OCI-LY3 (cell line): ENCODE measurements at regions not wholly inside any gene's neighbourhood (a gene's known extent, or its start where the extent isn't known, plus 50 kb on each side); places are given as distances from the start of the nearest gene placed in this dataset.

ENCODE experiments used
- H2AFZ ChIP-seq: fragments of 200-600, 300-600 bp; shearing (Covaris generic); 2 replicates; pipeline ENCODE4 v1.6.0; 2014; ENCODE audit warnings: antibody characterized with exemption, low read depth, low read length
- H3K27ac ChIP-seq: fragments of 200-600, 300-600 bp; sonication (generic); 2 replicates; pipeline ENCODE4 v1.5.1; 2014; ENCODE audit warnings: mild to moderate bottlenecking, low read length, moderate library complexity, mixed read lengths
- H3K27me3 ChIP-seq: fragments of 200-600, 300-600 bp; sonication (generic); 2 replicates; pipeline ENCODE4 v1.6.1; 2014; ENCODE audit warnings: low read depth, low read length, mixed read lengths
- H3K36me3 ChIP-seq: fragments of 200-600, 300-600 bp; sonication (generic); replicated peaks from 2 replicates; pipeline ENCODE3; 2014; ENCODE audit warnings: low read depth, low read length, mixed read lengths
- H3K4me1 ChIP-seq: fragments of 300-600, 200-600 bp; sonication (generic); 2 replicates; pipeline ENCODE4 v1.6.1; 2014; ENCODE audit warnings: low read length, mixed read lengths
- H3K4me2 ChIP-seq: fragments of 200-600, 300-600 bp; sonication (generic); 2 replicates; pipeline ENCODE4 v1.6.1; 2014; ENCODE audit warnings: low read length, mixed read lengths
- H3K4me3 ChIP-seq: fragments of 300-600, 200-600 bp; sonication (generic); 2 replicates; pipeline ENCODE4 v1.5.1; 2014; ENCODE audit warnings: antibody characterized with exemption, mild to moderate bottlenecking, low read length, moderate library complexity
- H3K79me2 ChIP-seq: fragments of 300-600, 200-600 bp; shearing (Covaris generic); 2 replicates; pipeline ENCODE4 v1.6.1; 2014; ENCODE audit warnings: mild to moderate bottlenecking, low read length, mixed read lengths
- H3K9ac ChIP-seq: fragments of 300-600, 200-600 bp; shearing (Covaris generic); 2 replicates; pipeline ENCODE4 v1.6.0; 2014; ENCODE audit warnings: mild to moderate bottlenecking, low read length, moderate library complexity
- H3K9me3 ChIP-seq: fragments of 200-600, 300-600 bp; shearing (Covaris generic); 2 replicates; pipeline ENCODE4 v1.6.1; 2014; ENCODE audit warnings: low read length, mixed read lengths; ENCODE audit not compliant: insufficient read depth
- H4K20me1 ChIP-seq: fragments of 200-600, 300-600 bp; sonication (generic); 2 replicates; pipeline ENCODE4 v1.6.1; 2016; ENCODE audit warnings: low read length, mixed read lengths; ENCODE audit not compliant: insufficient read depth
- CTCF ChIP-seq: fragments of 200-600, 300-600 bp; sonication (generic); IDR thresholded peaks from 2 replicates; pipeline ENCODE4 v1.5.1; 2014; ENCODE audit warnings: antibody characterized with exemption, low read length, low read depth
- EZH2phosphoT487 ChIP-seq: fragments of 200-600 bp; shearing (Covaris generic); IDR thresholded peaks from 2 replicates; pipeline ENCODE4 v1.6.1; 2018; ENCODE audit warnings: antibody characterized with exemption, mixed run types, low read depth

GRCh38 chr7:12102527-12102926 is 108.6 kb upstream of the TMEM106B start:
- Histone ChIP-seq H3K4me2 (no peak overlapping the region), H4K20me1 (no peaks in the 10 kb centered on the region), H3K9me3 (no peaks in the 10 kb centered on the region), H3K9ac (no peak overlapping the region), H2AFZ (no peak overlapping the region), H3K36me3 (no peaks in the 10 kb centered on the region), H3K79me2 (no peaks in the 10 kb centered on the region), H3K27me3 (no peaks in the 10 kb centered on the region), H3K4me1 (no peaks in the 10 kb centered on the region), H3K27ac (no peak overlapping the region), H3K4me3 (no peak overlapping the region)
- TF ChIP-seq CTCF (no peak), EZH2phosphoT487 (no peak)

GRCh38 chr7:12103948-12104347 is 107.1 kb upstream of the TMEM106B start:
- H3K9ac ChIP-seq = no peak overlapping the region
- no peaks in the 10 kb centered on the region for H3K9me3 ChIP-seq
- no peaks in the 10 kb centered on the region for H3K36me3 ChIP-seq
- H3K4me3 ChIP-seq = no peak overlapping the region
- TF ChIP-seq EZH2phosphoT487 (no peak), CTCF (no peak)
- H4K20me1 ChIP-seq = no peaks in the 10 kb centered on the region
- no peak overlapping the region for H3K4me2 ChIP-seq
- no peak overlapping the region for H2AFZ ChIP-seq
- no peak overlapping the region for H3K27ac ChIP-seq
- H3K27me3 ChIP-seq = no peaks in the 10 kb centered on the region
- no peaks in the 10 kb centered on the region for H3K79me2 ChIP-seq
- H3K4me1 ChIP-seq = no peaks in the 10 kb centered on the region

- H3K27ac ChIP-seq = no peak overlapping the region
- no peak overlapping the region for H2AFZ ChIP-seq
- no peaks in the 10 kb centered on the region for H3K36me3 ChIP-seq
- TF ChIP-seq CTCF = no peak
- TF ChIP-seq EZH2phosphoT487 = no peak
- H3K9me3 ChIP-seq = no peaks in the 10 kb centered on the region
- H3K27me3 ChIP-seq = no peaks in the 10 kb centered on the region
- no peaks in the 10 kb centered on the region for H3K4me1 ChIP-seq
- no peak overlapping the region for H3K9ac ChIP-seq
- H3K4me3 ChIP-seq = no peak overlapping the region
- H4K20me1 ChIP-seq = no peaks in the 10 kb centered on the region
- no peak overlapping the region for H3K4me2 ChIP-seq
- no peaks in the 10 kb centered on the region for H3K79me2 ChIP-seq
Measured at GRCh38 chr7:12107381-12107780, 103.7 kb upstream of the TMEM106B start.

- H3K9ac ChIP-seq = no peak overlapping the region
- no peaks in the 10 kb centered on the region for H3K79me2 ChIP-seq
- no peaks in the 10 kb centered on the region for H3K36me3 ChIP-seq
- H3K27ac ChIP-seq = no peak overlapping the region
- H3K4me1 ChIP-seq = no peaks in the 10 kb centered on the region
- TF ChIP-seq CTCF (no peak), EZH2phosphoT487 (no peak)
- no peaks in the 10 kb centered on the region for H3K9me3 ChIP-seq
- H3K27me3 ChIP-seq = no peaks in the 10 kb centered on the region
- H3K4me3 ChIP-seq = no peak overlapping the region
- no peak overlapping the region for H3K4me2 ChIP-seq
- no peaks in the 10 kb centered on the region for H4K20me1 ChIP-seq
- no peak overlapping the region for H2AFZ ChIP-seq
Measured at GRCh38 chr7:12107841-12108254, 103.2 kb upstream of the TMEM106B start.
